A549 (cell line): ENCODE measurements at regions not wholly inside any gene's neighbourhood (a gene's known extent, or its start where the extent isn't known, plus 50 kb on each side); places are given as distances from the start of the nearest gene placed in this dataset.
A peak's percentile ranks its signal among the peaks of the same experiment; 100 is the strongest.

ENCODE experiments used
- ATAC-seq, 2 experiments: fragments of 200-7000 bp in 1 of 2; fragments of >200 bp in 1 of 2; cut with Nextera tagmentation in 1 of 2; cut with Tn5 transposase in 1 of 2; 3 replicates each; pipeline versions ENCODE4 v1.8.0 to v1.9.1; 2018 to 2020; ENCODE audit warnings: mild to moderate bottlenecking in 1 of 2, moderate library complexity in 1 of 2
- CTCF ChIA-PET: fragments of 300-600 bp; sonication (Branson Sonifier 250); formaldehyde crosslinking; extraction: SDS; loops from one replicate; lab custom pipeline; 2021; ENCODE audit warnings: antibody characterized with exemption, inconsistent platforms; lab: Yijun Ruan, JAX
- POLR2A ChIA-PET: fragments of 350-600 bp; formaldehyde crosslinking; extraction: SDS; loops from one replicate; lab custom pipeline; 2021; ENCODE audit warnings: antibody characterized with exemption, inconsistent platforms; lab: Yijun Ruan, JAX
- DNase-seq, 2 experiments: peaks; one replicate each; pipeline versions ENCODE4 v3.0.0 to v3.0.0-alpha.2; 2011 to 2016; ENCODE audit warnings: low read depth in 1 of 2, low spot score in 1 of 2
- FAIRE-seq: peaks from 2 replicates; lab custom pipeline; 2011; peaks lifted over from hg19 to GRCh38; lab: Jason Lieb, UNC
- H3K27ac ChIP-seq, 2 experiments: fragments of >200 bp; sonication (Bioruptor Twin); formaldehyde crosslinking; 3 replicates each; pipeline ENCODE4 v1.5.1; 2016 to 2017
- H3K4me1 ChIP-seq: fragments of >200 bp; sonication (Bioruptor Twin); formaldehyde crosslinking; 3 replicates; pipeline ENCODE4 v1.6.1; 2016
- H3K4me2 ChIP-seq: fragments of >200 bp; sonication (Bioruptor Twin); formaldehyde crosslinking; 3 replicates; pipeline ENCODE4 v1.6.1; 2016
- H3K4me3 ChIP-seq: fragments of >200 bp; sonication (Bioruptor Twin); formaldehyde crosslinking; 3 replicates; pipeline ENCODE4 v1.5.1; 2016
- H3K9me3 ChIP-seq: fragments of >200 bp; sonication (Bioruptor Twin); formaldehyde crosslinking; 3 replicates; pipeline ENCODE4 v1.6.1; 2016
- BHLHE40 ChIP-seq: IDR thresholded peaks from 2 replicates; pipeline ENCODE4 v1.6.1; 2012; ENCODE audit warnings: low read depth, low read length, inconsistent platforms
- EHF ChIP-seq: fragments of 250-450 bp; sonication (Bioruptor Pico); IDR thresholded peaks from 2 replicates; pipeline ENCODE4 v1.5.0; 2020; ENCODE audit warnings: mild to moderate bottlenecking
- FOSL2 ChIP-seq, 2 experiments: fragments of 450-650 bp in 1 of 2; fragments of >200 bp in 1 of 2; sonication (Bioruptor Twin) in 1 of 2; formaldehyde crosslinking; IDR thresholded peaks; 2 replicates each; pipeline versions ENCODE4 v1.5.0 to v1.6.1; 2016 to 2020; ENCODE audit warnings: mild to moderate bottlenecking in 1 of 2, moderate library complexity in 1 of 2
- HEYL ChIP-seq: fragments of 250-450 bp; sonication (Bioruptor Pico); IDR thresholded peaks from 2 replicates; pipeline ENCODE4 v1.8.0; 2021; ENCODE audit warnings: mild to moderate bottlenecking, moderate library complexity
- HOXA7 ChIP-seq: fragments of 250-450 bp; sonication (Bioruptor Pico); IDR thresholded peaks from 2 replicates; pipeline ENCODE4 v1.5.0; 2020; ENCODE audit warnings: mild to moderate bottlenecking, moderate library complexity
- HOXB13 ChIP-seq: fragments of 250-450 bp; sonication (Bioruptor Pico); IDR thresholded peaks from 2 replicates; pipeline ENCODE4 v1.5.0; 2020; ENCODE audit warnings: low read depth, mild to moderate bottlenecking, moderate library complexity
- JUNB ChIP-seq: fragments of >200 bp; sonication (Bioruptor Twin); formaldehyde crosslinking; IDR thresholded peaks from 2 replicates; pipeline ENCODE4 v1.6.1; 2016
- KDM1A ChIP-seq: fragments of 200-600 bp; sonication (generic); IDR thresholded peaks from 2 replicates; pipeline ENCODE4 v1.6.1; 2016; ENCODE audit warnings: low read depth, mild to moderate bottlenecking
- MAFK ChIP-seq: fragments of 450-650 bp; IDR thresholded peaks from 2 replicates; pipeline ENCODE4 v1.6.1; 2014; ENCODE audit not compliant: partially characterized antibody
- MAZ ChIP-seq: fragments of 150-350 bp; IDR thresholded peaks from 2 replicates; pipeline ENCODE4 v1.6.1; 2014; ENCODE audit warnings: antibody characterized with exemption, low read depth, low read length, borderline replicate concordance
- NFE2L2 ChIP-seq: fragments of 150-350 bp; conservative IDR thresholded peaks from 2 replicates; pipeline ENCODE4 v1.6.1; 2014; ENCODE audit warnings: low read length
- NPAS2 ChIP-seq: fragments of 250-450 bp; sonication (Bioruptor Pico); IDR thresholded peaks from 2 replicates; pipeline ENCODE4 v1.8.0; 2022; ENCODE audit warnings: mild to moderate bottlenecking, moderate library complexity, borderline replicate concordance
- RARB ChIP-seq: fragments of 250-450 bp; sonication (Bioruptor Pico); IDR thresholded peaks from 2 replicates; pipeline ENCODE4 v1.8.0; 2021; ENCODE audit warnings: mild to moderate bottlenecking, moderate library complexity
- RCOR1 ChIP-seq: fragments of 150-350 bp; IDR thresholded peaks from 2 replicates; pipeline ENCODE4 v1.6.1; 2014; ENCODE audit warnings: antibody characterized with exemption, low read length, low read depth
- RFX5 ChIP-seq: fragments of 450-650 bp; IDR thresholded peaks from 2 replicates; pipeline ENCODE4 v1.7.1; 2014; ENCODE audit warnings: antibody characterized with exemption, mild to moderate bottlenecking, moderate library complexity
- RNF2 ChIP-seq: fragments of 200-600 bp; sonication (generic); IDR thresholded peaks from 2 replicates; pipeline ENCODE4 v1.6.1; 2016; ENCODE audit warnings: low read depth, mild to moderate bottlenecking, antibody characterized with exemption, moderate library complexity, borderline replicate concordance
- SMC3 ChIP-seq: fragments of >200 bp; sonication (Bioruptor Twin); formaldehyde crosslinking; IDR thresholded peaks from 3 replicates; pipeline ENCODE4 v1.6.1; 2018; ENCODE audit warnings: inconsistent platforms
- TFCP2L1 ChIP-seq: fragments of 250-450 bp; sonication (Bioruptor Pico); IDR thresholded peaks from 2 replicates; pipeline ENCODE4 v1.5.0; 2021; ENCODE audit warnings: mild to moderate bottlenecking
- ZSCAN20 ChIP-seq: fragments of 250-450 bp; sonication (Bioruptor Pico); IDR thresholded peaks from 2 replicates; pipeline ENCODE4 v1.8.0; 2022; ENCODE audit warnings: mild to moderate bottlenecking, moderate library complexity
- WGBS: methylation state at CpG from one replicate; pipeline ENCODE4 v1.1.6; 2017; ENCODE audit errors: missing lambda C conversion rate; 5-methylcytosine and 5-hydroxymethylcytosine counted together
- TF ChIP-seq, protein P1 (sequence below): fragments of 200-600 bp; sonication (generic); IDR thresholded peaks from 2 replicates; pipeline ENCODE4 v1.6.1; 2016; ENCODE audit warnings: antibody characterized with exemption, mild to moderate bottlenecking, moderate library complexity
- TF ChIP-seq, protein P2 (sequence below): fragments of 450-650 bp; IDR thresholded peaks from 2 replicates; pipeline ENCODE4 v1.6.1; 2014; ENCODE audit warnings: antibody characterized with exemption
- TF ChIP-seq, protein P3 (sequence below): fragments of 250-450 bp; sonication (Bioruptor Pico); IDR thresholded peaks from 2 replicates; pipeline ENCODE4 v1.5.0; 2020; ENCODE audit warnings: low read depth, mild to moderate bottlenecking, moderate library complexity
- TF ChIP-seq, protein P4 (sequence below): IDR thresholded peaks from 2 replicates; pipeline ENCODE4 v1.6.1; 2012
- TF ChIP-seq, protein P5 (sequence below): fragments of 150-350 bp; IDR thresholded peaks from 2 replicates; pipeline ENCODE4 v1.6.1; 2014; ENCODE audit warnings: low read depth, mild to moderate bottlenecking, low read length
- TF ChIP-seq, protein P6 (sequence below): fragments of >200 bp; sonication (Bioruptor Twin); formaldehyde crosslinking; IDR thresholded peaks from 2 replicates; pipeline ENCODE4 v1.6.1; 2016

DNA sequence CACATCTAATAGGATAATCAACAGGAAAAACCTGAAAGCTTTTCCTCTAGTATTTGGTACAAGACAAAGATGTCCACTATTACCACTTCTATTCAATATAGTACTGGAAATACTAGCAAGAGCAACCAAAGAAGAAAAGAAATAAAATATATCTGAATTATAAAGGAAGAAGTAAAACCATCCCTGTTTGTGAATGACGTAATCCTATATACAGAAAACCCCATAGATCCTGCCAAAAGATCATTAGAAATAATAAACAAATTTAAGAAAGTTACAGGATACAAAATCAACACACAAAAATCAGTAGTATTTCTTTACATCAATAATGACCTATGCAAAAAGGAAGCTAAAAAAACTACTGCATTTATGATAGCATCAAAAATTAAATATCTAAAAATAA is 1191.3 kb upstream of the C9orf72 start:
- 61% methylated on average over 1 of the region's 1 CpG for WGBS

DNA sequence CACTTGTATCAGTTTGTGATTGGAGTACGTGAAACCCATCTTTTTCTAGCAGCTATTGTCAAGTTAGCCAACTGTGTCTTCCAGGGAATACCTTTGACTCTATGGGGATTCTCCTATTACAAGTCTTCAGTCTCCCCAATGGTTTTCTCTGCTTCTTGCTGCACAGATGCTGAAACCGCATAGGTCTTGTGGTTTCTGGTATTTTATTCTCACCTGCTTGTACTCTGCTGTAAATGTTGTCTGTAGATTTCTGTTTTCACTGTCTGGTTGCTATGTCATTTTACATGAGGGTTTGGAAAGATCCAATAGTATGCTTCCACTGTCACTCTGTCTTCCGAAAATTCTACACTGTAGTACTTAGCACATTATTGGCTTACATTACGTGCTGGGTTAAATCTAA is 1196.9 kb upstream of the C9orf72 start:
- H3K27ac ChIP-seq, result no peak overlapping the region
- FAIRE-seq (no peak), ATAC-seq (no peak), DNase-seq (no peak)
- no peaks in the 10 kb centered on the region for H3K9me3 ChIP-seq
- H3K4me2 ChIP-seq, result no peak overlapping the region
- 81% methylated on average over 4 of the region's 4 CpGs for WGBS
- H3K4me1 ChIP-seq, result no peaks in the 10 kb centered on the region
- no peak overlapping the region for H3K4me3 ChIP-seq
- POLR2A ChIA-PET, result no interaction called here
- CTCF ChIA-PET, result no interaction called here
- TF ChIP-seq RNF2, result no peak
- no peak for TF ChIP-seq KDM1A
- TF ChIP-seq RARB, result no peak
- no peak for TF ChIP-seq EHF
- no peak for TF ChIP-seq MAFK
- TF ChIP-seq HOXA7, result no peak
- TF ChIP-seq, protein P1, sequence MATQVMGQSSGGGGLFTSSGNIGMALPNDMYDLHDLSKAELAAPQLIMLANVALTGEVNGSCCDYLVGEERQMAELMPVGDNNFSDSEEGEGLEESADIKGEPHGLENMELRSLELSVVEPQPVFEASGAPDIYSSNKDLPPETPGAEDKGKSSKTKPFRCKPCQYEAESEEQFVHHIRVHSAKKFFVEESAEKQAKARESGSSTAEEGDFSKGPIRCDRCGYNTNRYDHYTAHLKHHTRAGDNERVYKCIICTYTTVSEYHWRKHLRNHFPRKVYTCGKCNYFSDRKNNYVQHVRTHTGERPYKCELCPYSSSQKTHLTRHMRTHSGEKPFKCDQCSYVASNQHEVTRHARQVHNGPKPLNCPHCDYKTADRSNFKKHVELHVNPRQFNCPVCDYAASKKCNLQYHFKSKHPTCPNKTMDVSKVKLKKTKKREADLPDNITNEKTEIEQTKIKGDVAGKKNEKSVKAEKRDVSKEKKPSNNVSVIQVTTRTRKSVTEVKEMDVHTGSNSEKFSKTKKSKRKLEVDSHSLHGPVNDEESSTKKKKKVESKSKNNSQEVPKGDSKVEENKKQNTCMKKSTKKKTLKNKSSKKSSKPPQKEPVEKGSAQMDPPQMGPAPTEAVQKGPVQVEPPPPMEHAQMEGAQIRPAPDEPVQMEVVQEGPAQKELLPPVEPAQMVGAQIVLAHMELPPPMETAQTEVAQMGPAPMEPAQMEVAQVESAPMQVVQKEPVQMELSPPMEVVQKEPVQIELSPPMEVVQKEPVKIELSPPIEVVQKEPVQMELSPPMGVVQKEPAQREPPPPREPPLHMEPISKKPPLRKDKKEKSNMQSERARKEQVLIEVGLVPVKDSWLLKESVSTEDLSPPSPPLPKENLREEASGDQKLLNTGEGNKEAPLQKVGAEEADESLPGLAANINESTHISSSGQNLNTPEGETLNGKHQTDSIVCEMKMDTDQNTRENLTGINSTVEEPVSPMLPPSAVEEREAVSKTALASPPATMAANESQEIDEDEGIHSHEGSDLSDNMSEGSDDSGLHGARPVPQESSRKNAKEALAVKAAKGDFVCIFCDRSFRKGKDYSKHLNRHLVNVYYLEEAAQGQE, result no peak
- TF ChIP-seq HEYL (CRISPR knock-in tag), result no peak
- no peak for TF ChIP-seq FOSL2 (IDR thresholded peaks at IDR 0.05)
- TF ChIP-seq FOSL2 (CRISPR knock-in tag; IDR thresholded peaks at IDR 0.05), result no peak
- no peak for TF ChIP-seq JUNB
- no peak for TF ChIP-seq RCOR1

More for the DNA sequence above, 1191.3 kb upstream of the C9orf72 start:
- TF ChIP-seq SMC3 (no peak), BHLHE40 (no peak), HOXB13 (no peak), TFCP2L1 (CRISPR knock-in tag) (no peak)
- FAIRE-seq (no peak), DNase-seq (no peak), ATAC-seq (no peak)
- no peak overlapping the region for H3K4me2 ChIP-seq
- H3K9me3 ChIP-seq, result no peaks in the 10 kb centered on the region
- H3K27ac ChIP-seq, result no peak overlapping the region
- H3K4me1 ChIP-seq, result no peaks in the 10 kb centered on the region
- CTCF ChIA-PET, result no interaction called here
- H3K4me3 ChIP-seq, result no peak overlapping the region
- POLR2A ChIA-PET, result no interaction called here

DNA sequence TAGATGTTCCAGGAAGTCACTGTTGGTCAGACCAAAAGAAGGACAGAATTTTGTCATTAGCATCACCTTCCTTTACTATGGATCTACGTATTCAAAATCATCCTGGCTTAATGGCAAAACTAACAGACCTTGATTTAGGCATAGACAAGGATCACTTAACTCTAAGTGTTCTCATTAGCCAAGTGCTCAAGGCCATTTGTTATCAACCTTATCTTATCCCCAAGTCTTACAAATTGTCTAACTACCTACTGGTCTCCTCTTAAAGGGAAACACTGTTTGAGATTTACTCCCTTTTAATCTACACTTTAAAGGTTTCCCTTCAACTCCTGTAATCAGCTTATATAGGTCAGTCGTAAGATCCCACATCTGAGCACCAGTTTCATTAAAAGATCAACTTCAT is 1197.5 kb upstream of the C9orf72 start:
- POLR2A ChIA-PET, result no interaction called here
- no peaks in the 10 kb centered on the region for H3K9me3 ChIP-seq
- H3K4me3 ChIP-seq, result no peak overlapping the region
- FAIRE-seq, result peak; percentile 18
- TF ChIP-seq RFX5 (no peak), HEYL (CRISPR knock-in tag) (no peak), RARB (no peak), FOSL2 (IDR thresholded peaks at IDR 0.05) (no peak), FOSL2 (CRISPR knock-in tag; IDR thresholded peaks at IDR 0.05) (no peak), NPAS2 (CRISPR knock-in tag) (no peak), BHLHE40 (no peak), SMC3 (no peak), ZSCAN20 (CRISPR knock-in tag) (no peak), MAZ (no peak), NFE2L2 (no peak)
- TF ChIP-seq, protein P2, sequence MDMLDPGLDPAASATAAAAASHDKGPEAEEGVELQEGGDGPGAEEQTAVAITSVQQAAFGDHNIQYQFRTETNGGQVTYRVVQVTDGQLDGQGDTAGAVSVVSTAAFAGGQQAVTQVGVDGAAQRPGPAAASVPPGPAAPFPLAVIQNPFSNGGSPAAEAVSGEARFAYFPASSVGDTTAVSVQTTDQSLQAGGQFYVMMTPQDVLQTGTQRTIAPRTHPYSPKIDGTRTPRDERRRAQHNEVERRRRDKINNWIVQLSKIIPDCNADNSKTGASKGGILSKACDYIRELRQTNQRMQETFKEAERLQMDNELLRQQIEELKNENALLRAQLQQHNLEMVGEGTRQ, result no peak
- TF ChIP-seq, protein P3, sequence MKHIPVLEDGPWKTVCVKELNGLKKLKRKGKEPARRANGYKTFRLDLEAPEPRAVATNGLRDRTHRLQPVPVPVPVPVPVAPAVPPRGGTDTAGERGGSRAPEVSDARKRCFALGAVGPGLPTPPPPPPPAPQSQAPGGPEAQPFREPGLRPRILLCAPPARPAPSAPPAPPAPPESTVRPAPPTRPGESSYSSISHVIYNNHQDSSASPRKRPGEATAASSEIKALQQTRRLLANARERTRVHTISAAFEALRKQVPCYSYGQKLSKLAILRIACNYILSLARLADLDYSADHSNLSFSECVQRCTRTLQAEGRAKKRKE (CRISPR knock-in tag), result no peak
- TF ChIP-seq, protein P4, sequence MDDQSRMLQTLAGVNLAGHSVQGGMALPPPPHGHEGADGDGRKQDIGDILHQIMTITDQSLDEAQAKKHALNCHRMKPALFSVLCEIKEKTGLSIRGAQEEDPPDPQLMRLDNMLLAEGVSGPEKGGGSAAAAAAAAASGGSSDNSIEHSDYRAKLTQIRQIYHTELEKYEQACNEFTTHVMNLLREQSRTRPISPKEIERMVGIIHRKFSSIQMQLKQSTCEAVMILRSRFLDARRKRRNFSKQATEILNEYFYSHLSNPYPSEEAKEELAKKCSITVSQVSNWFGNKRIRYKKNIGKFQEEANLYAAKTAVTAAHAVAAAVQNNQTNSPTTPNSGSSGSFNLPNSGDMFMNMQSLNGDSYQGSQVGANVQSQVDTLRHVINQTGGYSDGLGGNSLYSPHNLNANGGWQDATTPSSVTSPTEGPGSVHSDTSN, result no peak
- TF ChIP-seq, protein P5, sequence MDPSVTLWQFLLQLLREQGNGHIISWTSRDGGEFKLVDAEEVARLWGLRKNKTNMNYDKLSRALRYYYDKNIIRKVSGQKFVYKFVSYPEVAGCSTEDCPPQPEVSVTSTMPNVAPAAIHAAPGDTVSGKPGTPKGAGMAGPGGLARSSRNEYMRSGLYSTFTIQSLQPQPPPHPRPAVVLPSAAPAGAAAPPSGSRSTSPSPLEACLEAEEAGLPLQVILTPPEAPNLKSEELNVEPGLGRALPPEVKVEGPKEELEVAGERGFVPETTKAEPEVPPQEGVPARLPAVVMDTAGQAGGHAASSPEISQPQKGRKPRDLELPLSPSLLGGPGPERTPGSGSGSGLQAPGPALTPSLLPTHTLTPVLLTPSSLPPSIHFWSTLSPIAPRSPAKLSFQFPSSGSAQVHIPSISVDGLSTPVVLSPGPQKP, result no peak
- TF ChIP-seq, protein P6, sequence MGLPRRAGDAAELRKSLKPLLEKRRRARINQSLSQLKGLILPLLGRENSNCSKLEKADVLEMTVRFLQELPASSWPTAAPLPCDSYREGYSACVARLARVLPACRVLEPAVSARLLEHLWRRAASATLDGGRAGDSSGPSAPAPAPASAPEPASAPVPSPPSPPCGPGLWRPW, result no peak
- TF ChIP-seq, all 56 proteins: peak for 0
- 70% methylated on average over 2 of the region's 2 CpGs for WGBS
- no peak for DNase-seq
- CTCF ChIA-PET, result no interaction called here
- ATAC-seq, result no peak
- Histone ChIP-seq H3K27ac (no peak overlapping the region), H3K4me2 (no peak overlapping the region), H3K4me1 (no peaks in the 10 kb centered on the region)
